ENCODE measurements at regions not wholly inside any gene's neighbourhood (a gene's known extent, or its start where the extent isn't known, plus 50 kb on each side); places are given as distances from the start of the nearest gene placed in this dataset.
A peak's percentile ranks its signal among the peaks of the same experiment; 100 is the strongest.

- TF ChIP-seq ZNF473 (tag by site-specific recombination; IDR thresholded peaks at IDR 0.05) = no peak
These were observed 256.0 kb upstream of the B3GAT1 start (continued) for GRCh38 chr11:134668076-134668475.

GRCh38 chr11:134667505-134667904 is 255.5 kb upstream of the B3GAT1 start:
- no peaks in the 10 kb centered on the region for H3K36me3 ChIP-seq (ENCODE audit: control insufficient read depth in 2 of 2, insufficient read depth in 1 of 2, low read length in 2 of 2)
- TF ChIP-seq ZNF843 (tag by site-specific recombination; IDR thresholded peaks at IDR 0.05) (no peak), ZNF701 (tag by site-specific recombination; IDR thresholded peaks at IDR 0.05) (no peak), ZNF510 (tag by site-specific recombination; IDR thresholded peaks at IDR 0.05; ENCODE audit: insufficient replicate concordance) (no peak), REST (tag by site-specific recombination; IDR thresholded peaks at IDR 0.05) (peak; percentile 78), ZNF302 (tag by site-specific recombination; IDR thresholded peaks at IDR 0.05; ENCODE audit: low read depth) (no peak)
- no peak overlapping the region for H3K27ac ChIP-seq (ENCODE audit: extremely low read depth, low read depth, low read length)
- H3K4me1 ChIP-seq (ENCODE audit: control insufficient read depth, insufficient read depth, low read length) = no peaks in the 10 kb centered on the region
- H3K4me3 ChIP-seq (ENCODE audit: low read depth, low read length) = no peak overlapping the region
- CTCF ChIA-PET = interaction anchor here (0.7 kb wide), 1 partner anchor 339 kb away, joined by 3 read pairs; no protein-coding TSS in a partner anchor
- no peaks in the 10 kb centered on the region for H3K9me3 ChIP-seq (ENCODE audit: control insufficient read depth, insufficient read depth, low read depth, low read length)
- POLR2A ChIA-PET = no interaction called here

GRCh38 chr11:134667175-134667500 is 255.1 kb upstream of the B3GAT1 start:
- no peak overlapping the region for H3K4me3 ChIP-seq (ENCODE audit: low read depth, low read length)
- no peaks in the 10 kb centered on the region for H3K4me1 ChIP-seq (ENCODE audit: control insufficient read depth, insufficient read depth, low read length)
- CTCF ChIA-PET = interaction anchor here (0.7 kb wide), 1 partner anchor 339 kb away, joined by 3 read pairs; no protein-coding TSS in a partner anchor
- no peak overlapping the region for H3K27ac ChIP-seq (ENCODE audit: extremely low read depth, low read depth, low read length)
- no peaks in the 10 kb centered on the region for H3K36me3 ChIP-seq (ENCODE audit: control insufficient read depth in 2 of 2, insufficient read depth in 1 of 2, low read length in 2 of 2)
- POLR2A ChIA-PET = no interaction called here
- no peak for TF ChIP-seq MEIS1 (CRISPR knock-in tag; IDR thresholded peaks at IDR 0.05; ENCODE audit: borderline replicate concordance)
- TF ChIP-seq PRDM10 (tag by site-specific recombination; IDR thresholded peaks at IDR 0.05) = no peak
- no peak for TF ChIP-seq ZNF843 (tag by site-specific recombination; IDR thresholded peaks at IDR 0.05)
- no peak for TF ChIP-seq ZFP41 (tag by site-specific recombination; IDR thresholded peaks at IDR 0.05; ENCODE audit: borderline replicate concordance)
- TF ChIP-seq ZNF596 (tag by site-specific recombination; IDR thresholded peaks at IDR 0.05) = no peak
- no peak for TF ChIP-seq KLF1 (tag by site-specific recombination; IDR thresholded peaks at IDR 0.05)
- TF ChIP-seq ZNF362 (tag by site-specific recombination; IDR thresholded peaks at IDR 0.05) = no peak
- TF ChIP-seq ZNF175 (tag by site-specific recombination; IDR thresholded peaks at IDR 0.05) = no peak
- no peak for TF ChIP-seq ZNF121 (tag by site-specific recombination; IDR thresholded peaks at IDR 0.05)
- TF ChIP-seq ZNF311 (tag by site-specific recombination; IDR thresholded peaks at IDR 0.05; ENCODE audit: borderline replicate concordance) = no peak
- no peak for TF ChIP-seq ZNF24 (tag by site-specific recombination; IDR thresholded peaks at IDR 0.05)
- no peaks in the 10 kb centered on the region for H3K9me3 ChIP-seq (ENCODE audit: control insufficient read depth, insufficient read depth, low read depth, low read length)

Measured in HEK293 (cell line).